WTC11 (cell line): ENCODE measurements at regions not wholly inside any gene's neighbourhood (a gene's known extent, or its start where the extent isn't known, plus 50 kb on each side); places are given as distances from the start of the nearest gene placed in this dataset.

Source experiments
- ATAC-seq: fragments of 200-7000 bp; cut with Tn5 transposase; 2 replicates; pipeline ENCODE4 v1.10.0; 2021; ENCODE audit warnings: mild to moderate bottlenecking, moderate library complexity
- CTCF ChIA-PET: fragments of 300-600 bp; sonication (Branson Sonifier 250); formaldehyde crosslinking; loops from one replicate; lab custom pipeline; 2021; ENCODE audit warnings: antibody characterized with exemption; lab: Charles Lee
- POLR2A ChIA-PET: fragments of 350-600 bp; sonication (Branson Sonifier 250); formaldehyde crosslinking; loops from one replicate; lab custom pipeline; 2021; ENCODE audit warnings: antibody characterized with exemption; lab: Charles Lee
- DNase-seq: peaks from one replicate; pipeline ENCODE4 v3.0.0; 2021; ENCODE audit warnings: low spot score
- H3K27ac Mint-ChIP-seq: 2 replicates; pipeline ENCODE4 v1.8.0; 2021; ENCODE audit warnings: mixed read lengths
- H3K27me3 Mint-ChIP-seq: 2 replicates; pipeline ENCODE4 v1.8.0; 2021; ENCODE audit warnings: low read depth, mild to moderate bottlenecking, moderate library complexity, mixed read lengths
- H3K36me3 Mint-ChIP-seq: 2 replicates; pipeline ENCODE4 v1.8.0; 2021; ENCODE audit warnings: mixed read lengths
- H3K4me1 Mint-ChIP-seq: 2 replicates; pipeline ENCODE4 v1.8.0; 2022; ENCODE audit warnings: mixed read lengths
- H3K4me3 Mint-ChIP-seq: 2 replicates; pipeline ENCODE4 v1.8.0; 2021; ENCODE audit warnings: mild to moderate bottlenecking, moderate library complexity, mixed read lengths
- H3K9me3 Mint-ChIP-seq: 2 replicates; pipeline ENCODE4 v1.8.0; 2021; ENCODE audit warnings: mixed read lengths
- ATF1 ChIP-seq: sonication (generic); formaldehyde crosslinking; IDR thresholded peaks from 2 replicates; pipeline ENCODE4 v1.8.1; 2023; ENCODE audit warnings: mild to moderate bottlenecking, moderate library complexity, missing genetic modification reagents
- CBFB ChIP-seq: sonication (generic); formaldehyde crosslinking; IDR thresholded peaks from 2 replicates; pipeline ENCODE4 v1.8.1; 2022; ENCODE audit warnings: mild to moderate bottlenecking, low read depth, missing genetic modification reagents
- FOXP1 ChIP-seq: sonication (generic); formaldehyde crosslinking; IDR thresholded peaks from 2 replicates; pipeline ENCODE4 v1.8.0; 2022; ENCODE audit warnings: missing genetic modification reagents, mild to moderate bottlenecking, moderate library complexity, borderline replicate concordance
- GABPB1 ChIP-seq: sonication (generic); formaldehyde crosslinking; IDR thresholded peaks from 2 replicates; pipeline ENCODE4 v1.8.1; 2023; ENCODE audit warnings: mild to moderate bottlenecking, missing genetic modification reagents
- GTF2I ChIP-seq: fragments of 250-450 bp; sonication (Bioruptor Pico); conservative IDR thresholded peaks from 2 replicates; pipeline ENCODE4 v1.4.0; 2021; ENCODE audit warnings: mild to moderate bottlenecking
- HMGA2 ChIP-seq: fragments of 250-450 bp; sonication (Bioruptor Pico); IDR thresholded peaks from 2 replicates; pipeline ENCODE4 v1.4.0; 2021; ENCODE audit warnings: mild to moderate bottlenecking, moderate library complexity
- JUN ChIP-seq: sonication (generic); formaldehyde crosslinking; IDR thresholded peaks from 2 replicates; pipeline ENCODE4 v1.8.0; 2023; ENCODE audit warnings: mild to moderate bottlenecking, missing genetic modification reagents
- MYBL2 ChIP-seq: sonication (generic); formaldehyde crosslinking; IDR thresholded peaks from 2 replicates; pipeline ENCODE4 v1.8.1; 2023; ENCODE audit warnings: mild to moderate bottlenecking, moderate library complexity, missing genetic modification reagents
- NR2C2 ChIP-seq: sonication (generic); formaldehyde crosslinking; IDR thresholded peaks from 2 replicates; pipeline ENCODE4 v1.8.0; 2022; ENCODE audit warnings: mild to moderate bottlenecking, missing genetic modification reagents
- RORB ChIP-seq: fragments of 250-450 bp; sonication (Bioruptor Pico); IDR thresholded peaks from 2 replicates; pipeline ENCODE4 v1.9.0; 2021; ENCODE audit warnings: mild to moderate bottlenecking
- SMAD4 ChIP-seq: sonication (generic); formaldehyde crosslinking; IDR thresholded peaks from 2 replicates; pipeline ENCODE4 v1.8.0; 2022; ENCODE audit warnings: mild to moderate bottlenecking, missing genetic modification reagents
- ZBTB21 ChIP-seq: sonication (generic); formaldehyde crosslinking; IDR thresholded peaks from 2 replicates; pipeline ENCODE4 v1.8.1; 2023; ENCODE audit warnings: mild to moderate bottlenecking, missing genetic modification reagents, borderline replicate concordance
- ZNF121 ChIP-seq: sonication (generic); formaldehyde crosslinking; IDR thresholded peaks from 2 replicates; pipeline ENCODE4 v1.8.0; 2023; ENCODE audit warnings: missing genetic modification reagents
- ZNF416 ChIP-seq: fragments of 250-450 bp; sonication (Bioruptor Pico); IDR thresholded peaks from 2 replicates; pipeline ENCODE4 v1.9.0; 2021; ENCODE audit warnings: mild to moderate bottlenecking, inconsistent platforms
- ZNF671 ChIP-seq: fragments of 250-450 bp; sonication (Bioruptor Pico); IDR thresholded peaks from 2 replicates; pipeline ENCODE4 v1.8.0; 2021; ENCODE audit warnings: mild to moderate bottlenecking
- TF ChIP-seq, protein P1 (sequence below): fragments of 250-450 bp; sonication (Bioruptor Pico); conservative IDR thresholded peaks from 2 replicates; pipeline ENCODE4 v1.9.0; 2021; ENCODE audit warnings: mild to moderate bottlenecking
- TF ChIP-seq, protein P2 (sequence below): sonication (generic); formaldehyde crosslinking; IDR thresholded peaks from 2 replicates; pipeline ENCODE4 v1.8.0; 2022; ENCODE audit warnings: mild to moderate bottlenecking, missing genetic modification reagents
- TF ChIP-seq, protein P3 (sequence below): fragments of 250-450 bp; sonication (Bioruptor Pico); IDR thresholded peaks from 2 replicates; pipeline ENCODE4 v1.9.0; 2021; ENCODE audit warnings: mild to moderate bottlenecking, borderline replicate concordance
- TF ChIP-seq, protein P4 (sequence below): sonication (generic); formaldehyde crosslinking; IDR thresholded peaks from 2 replicates; pipeline ENCODE4 v1.8.0; 2023; ENCODE audit warnings: mild to moderate bottlenecking, missing genetic modification reagents
- TF ChIP-seq, protein P5 (sequence below): sonication (generic); formaldehyde crosslinking; IDR thresholded peaks from 2 replicates; pipeline ENCODE4 v1.8.1; 2022; ENCODE audit warnings: low read depth, mild to moderate bottlenecking, moderate library complexity, missing genetic modification reagents, borderline replicate concordance
- TF ChIP-seq, protein P6 (sequence below): fragments of 250-450 bp; sonication (Bioruptor Pico); IDR thresholded peaks from 2 replicates; pipeline ENCODE4 v1.8.0; 2021; ENCODE audit warnings: mild to moderate bottlenecking

DNA sequence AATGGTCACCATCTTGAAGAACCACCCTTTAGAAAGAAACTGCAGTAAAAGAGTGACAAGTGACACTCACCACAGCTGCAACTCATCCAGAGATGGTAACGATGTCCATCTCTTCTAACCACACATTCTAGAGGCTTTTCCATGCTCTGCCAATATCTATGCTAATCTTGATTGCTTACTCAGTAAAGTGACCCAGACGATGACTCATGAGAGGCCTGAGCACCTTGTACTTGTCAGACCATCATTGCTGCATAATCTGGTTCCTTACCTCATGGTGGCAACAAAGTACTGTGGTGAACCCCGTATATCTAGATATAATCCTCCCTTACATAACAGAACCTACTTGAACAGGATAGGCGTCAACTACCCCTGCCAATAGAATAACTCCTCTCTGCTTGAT lies 75.6 kb downstream of the CCNG2 start (continued):
- no peak for TF ChIP-seq ZNF671 (CRISPR knock-in tag)
- TF ChIP-seq ZNF121 (CRISPR knock-in tag): no peak
- no peak for TF ChIP-seq SMAD4 (CRISPR knock-in tag)
- no peak for TF ChIP-seq JUN
- TF ChIP-seq FOXP1: no peak
- no peak for TF ChIP-seq HMGA2 (CRISPR knock-in tag)
- TF ChIP-seq, all 79 proteins: peak for 0

DNA sequence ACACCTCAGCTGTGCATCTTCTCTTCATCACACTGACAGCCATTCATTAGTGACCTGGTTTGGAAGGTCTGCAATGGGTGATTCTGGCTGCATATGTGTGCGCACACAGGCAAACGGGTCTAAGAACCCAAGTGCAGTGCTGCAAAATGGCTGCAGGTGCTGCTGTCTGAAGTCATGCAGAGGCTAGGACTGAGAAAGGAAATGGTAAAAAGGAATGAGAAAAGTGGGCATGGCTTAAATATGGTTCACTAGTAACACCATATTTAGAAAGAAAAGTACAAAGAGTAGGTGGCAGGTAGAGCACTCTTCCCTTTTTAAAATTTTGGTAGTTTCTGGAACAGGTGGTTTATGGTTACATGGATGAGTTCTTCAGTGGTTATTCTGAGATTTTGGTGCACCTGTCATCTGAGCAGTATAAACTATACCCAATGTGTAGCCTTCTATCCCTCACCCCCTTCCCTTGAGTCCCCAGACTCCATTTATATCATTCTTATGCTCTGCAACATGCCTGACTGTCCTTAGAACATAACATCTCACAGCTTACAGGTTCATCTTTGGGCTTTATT lies 78.4 kb downstream of the CCNG2 start:
- Mint-ChIP-seq H3K36me3 (no peaks in the 10 kb centered on the region), H3K27ac (no peak overlapping the region), H3K4me1 (no peaks in the 10 kb centered on the region), H3K4me3 (no peak overlapping the region), H3K27me3 (peaks cover 12% of the 10 kb centered on the region), H3K9me3 (peaks cover 4% of the 10 kb centered on the region; the same call in 1 of the 2 replicates)
- ChIA-PET POLR2A (no interaction called here), CTCF (interaction anchor here (0.6 kb wide), 1 partner anchor 32 kb away, joined by 3 read pairs; no protein-coding TSS in a partner anchor)
- DNase-seq (no peak), ATAC-seq (no peak)
- TF ChIP-seq GTF2I (CRISPR knock-in tag) (no peak), HMGA2 (CRISPR knock-in tag) (no peak), ZNF416 (CRISPR knock-in tag) (no peak), ATF1 (CRISPR knock-in tag) (no peak), GABPB1 (CRISPR knock-in tag) (no peak), ZBTB21 (CRISPR knock-in tag) (no peak), MYBL2 (CRISPR knock-in tag) (no peak)
- TF ChIP-seq, protein P1, sequence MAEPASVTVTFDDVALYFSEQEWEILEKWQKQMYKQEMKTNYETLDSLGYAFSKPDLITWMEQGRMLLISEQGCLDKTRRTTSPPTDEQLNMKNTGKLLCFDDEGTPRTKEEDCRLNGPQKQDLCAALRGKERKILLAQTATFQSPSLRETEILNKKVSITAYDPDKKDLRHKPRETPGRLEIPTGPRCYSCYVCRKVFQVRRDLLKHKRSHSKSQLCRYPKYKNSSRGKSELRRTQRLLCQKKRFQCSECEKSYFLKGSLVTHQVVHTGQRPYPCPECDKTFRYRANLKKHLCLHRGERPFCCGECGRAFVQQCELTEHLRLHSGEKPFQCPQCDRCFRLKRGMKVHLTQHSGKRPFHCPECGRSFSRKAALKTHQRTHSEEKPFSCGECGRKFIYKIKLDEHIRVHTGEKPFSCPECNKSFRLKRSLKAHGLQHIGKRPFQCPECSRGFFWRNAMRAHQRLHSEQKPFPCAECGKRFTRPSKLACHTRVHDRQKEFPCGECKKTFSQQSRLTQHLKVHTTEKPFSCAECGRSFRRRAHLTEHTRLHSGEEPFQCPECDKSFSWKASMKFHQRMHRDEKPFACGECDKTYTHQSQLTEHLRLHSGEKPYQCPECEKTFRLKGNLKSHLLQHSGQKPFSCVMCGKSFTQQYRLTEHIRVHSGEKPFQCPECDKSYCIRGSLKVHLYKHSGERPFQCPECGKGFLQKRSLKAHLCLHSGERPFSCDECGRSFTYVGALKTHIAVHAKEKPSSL (CRISPR knock-in tag): no peak
- TF ChIP-seq, protein P2, sequence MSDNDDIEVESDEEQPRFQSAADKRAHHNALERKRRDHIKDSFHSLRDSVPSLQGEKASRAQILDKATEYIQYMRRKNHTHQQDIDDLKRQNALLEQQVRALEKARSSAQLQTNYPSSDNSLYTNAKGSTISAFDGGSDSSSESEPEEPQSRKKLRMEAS (CRISPR knock-in tag): no peak
- TF ChIP-seq, protein P3, sequence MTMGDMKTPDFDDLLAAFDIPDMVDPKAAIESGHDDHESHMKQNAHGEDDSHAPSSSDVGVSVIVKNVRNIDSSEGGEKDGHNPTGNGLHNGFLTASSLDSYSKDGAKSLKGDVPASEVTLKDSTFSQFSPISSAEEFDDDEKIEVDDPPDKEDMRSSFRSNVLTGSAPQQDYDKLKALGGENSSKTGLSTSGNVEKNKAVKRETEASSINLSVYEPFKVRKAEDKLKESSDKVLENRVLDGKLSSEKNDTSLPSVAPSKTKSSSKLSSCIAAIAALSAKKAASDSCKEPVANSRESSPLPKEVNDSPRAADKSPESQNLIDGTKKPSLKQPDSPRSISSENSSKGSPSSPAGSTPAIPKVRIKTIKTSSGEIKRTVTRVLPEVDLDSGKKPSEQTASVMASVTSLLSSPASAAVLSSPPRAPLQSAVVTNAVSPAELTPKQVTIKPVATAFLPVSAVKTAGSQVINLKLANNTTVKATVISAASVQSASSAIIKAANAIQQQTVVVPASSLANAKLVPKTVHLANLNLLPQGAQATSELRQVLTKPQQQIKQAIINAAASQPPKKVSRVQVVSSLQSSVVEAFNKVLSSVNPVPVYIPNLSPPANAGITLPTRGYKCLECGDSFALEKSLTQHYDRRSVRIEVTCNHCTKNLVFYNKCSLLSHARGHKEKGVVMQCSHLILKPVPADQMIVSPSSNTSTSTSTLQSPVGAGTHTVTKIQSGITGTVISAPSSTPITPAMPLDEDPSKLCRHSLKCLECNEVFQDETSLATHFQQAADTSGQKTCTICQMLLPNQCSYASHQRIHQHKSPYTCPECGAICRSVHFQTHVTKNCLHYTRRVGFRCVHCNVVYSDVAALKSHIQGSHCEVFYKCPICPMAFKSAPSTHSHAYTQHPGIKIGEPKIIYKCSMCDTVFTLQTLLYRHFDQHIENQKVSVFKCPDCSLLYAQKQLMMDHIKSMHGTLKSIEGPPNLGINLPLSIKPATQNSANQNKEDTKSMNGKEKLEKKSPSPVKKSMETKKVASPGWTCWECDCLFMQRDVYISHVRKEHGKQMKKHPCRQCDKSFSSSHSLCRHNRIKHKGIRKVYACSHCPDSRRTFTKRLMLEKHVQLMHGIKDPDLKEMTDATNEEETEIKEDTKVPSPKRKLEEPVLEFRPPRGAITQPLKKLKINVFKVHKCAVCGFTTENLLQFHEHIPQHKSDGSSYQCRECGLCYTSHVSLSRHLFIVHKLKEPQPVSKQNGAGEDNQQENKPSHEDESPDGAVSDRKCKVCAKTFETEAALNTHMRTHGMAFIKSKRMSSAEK (CRISPR knock-in tag): no peak

DNA sequence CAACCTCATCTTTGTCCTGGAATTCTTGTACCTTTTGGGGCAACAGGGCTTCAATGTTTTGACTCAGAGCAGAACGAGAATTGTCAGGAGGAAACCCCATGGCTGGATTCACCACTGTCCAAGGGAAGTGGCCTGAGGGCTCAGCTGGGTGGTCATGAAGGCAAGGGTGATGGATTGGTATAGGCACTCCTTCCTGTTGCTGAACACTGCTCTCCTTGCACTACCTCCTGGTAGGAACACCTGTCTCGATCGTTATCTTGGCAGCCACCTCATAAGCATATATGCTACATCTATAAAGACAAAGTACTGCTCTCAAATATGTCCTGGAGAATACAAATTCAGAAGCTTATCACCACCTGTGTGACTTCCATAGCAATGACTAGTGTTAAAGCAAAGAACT lies 79.8 kb downstream of the CCNG2 start:
- POLR2A ChIA-PET: no interaction called here
- CTCF ChIA-PET: no interaction called here
- no peaks in the 10 kb centered on the region for H3K36me3 Mint-ChIP-seq
- H3K9me3 Mint-ChIP-seq: peaks cover 4% of the 10 kb centered on the region; the same call in 1 of the 2 replicates
- DNase-seq: no peak
- no peak for ATAC-seq
- peaks cover 12% of the 10 kb centered on the region for H3K27me3 Mint-ChIP-seq
- H3K4me3 Mint-ChIP-seq: no peak overlapping the region
- H3K4me1 Mint-ChIP-seq: no peaks in the 10 kb centered on the region; the same call in 1 of the 2 replicates
- no peak overlapping the region for H3K27ac Mint-ChIP-seq
- TF ChIP-seq, protein P4, sequence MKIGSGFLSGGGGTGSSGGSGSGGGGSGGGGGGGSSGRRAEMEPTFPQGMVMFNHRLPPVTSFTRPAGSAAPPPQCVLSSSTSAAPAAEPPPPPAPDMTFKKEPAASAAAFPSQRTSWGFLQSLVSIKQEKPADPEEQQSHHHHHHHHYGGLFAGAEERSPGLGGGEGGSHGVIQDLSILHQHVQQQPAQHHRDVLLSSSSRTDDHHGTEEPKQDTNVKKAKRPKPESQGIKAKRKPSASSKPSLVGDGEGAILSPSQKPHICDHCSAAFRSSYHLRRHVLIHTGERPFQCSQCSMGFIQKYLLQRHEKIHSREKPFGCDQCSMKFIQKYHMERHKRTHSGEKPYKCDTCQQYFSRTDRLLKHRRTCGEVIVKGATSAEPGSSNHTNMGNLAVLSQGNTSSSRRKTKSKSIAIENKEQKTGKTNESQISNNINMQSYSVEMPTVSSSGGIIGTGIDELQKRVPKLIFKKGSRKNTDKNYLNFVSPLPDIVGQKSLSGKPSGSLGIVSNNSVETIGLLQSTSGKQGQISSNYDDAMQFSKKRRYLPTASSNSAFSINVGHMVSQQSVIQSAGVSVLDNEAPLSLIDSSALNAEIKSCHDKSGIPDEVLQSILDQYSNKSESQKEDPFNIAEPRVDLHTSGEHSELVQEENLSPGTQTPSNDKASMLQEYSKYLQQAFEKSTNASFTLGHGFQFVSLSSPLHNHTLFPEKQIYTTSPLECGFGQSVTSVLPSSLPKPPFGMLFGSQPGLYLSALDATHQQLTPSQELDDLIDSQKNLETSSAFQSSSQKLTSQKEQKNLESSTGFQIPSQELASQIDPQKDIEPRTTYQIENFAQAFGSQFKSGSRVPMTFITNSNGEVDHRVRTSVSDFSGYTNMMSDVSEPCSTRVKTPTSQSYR (CRISPR knock-in tag): no peak
- no peak for TF ChIP-seq CBFB (CRISPR knock-in tag)
- TF ChIP-seq, protein P5, sequence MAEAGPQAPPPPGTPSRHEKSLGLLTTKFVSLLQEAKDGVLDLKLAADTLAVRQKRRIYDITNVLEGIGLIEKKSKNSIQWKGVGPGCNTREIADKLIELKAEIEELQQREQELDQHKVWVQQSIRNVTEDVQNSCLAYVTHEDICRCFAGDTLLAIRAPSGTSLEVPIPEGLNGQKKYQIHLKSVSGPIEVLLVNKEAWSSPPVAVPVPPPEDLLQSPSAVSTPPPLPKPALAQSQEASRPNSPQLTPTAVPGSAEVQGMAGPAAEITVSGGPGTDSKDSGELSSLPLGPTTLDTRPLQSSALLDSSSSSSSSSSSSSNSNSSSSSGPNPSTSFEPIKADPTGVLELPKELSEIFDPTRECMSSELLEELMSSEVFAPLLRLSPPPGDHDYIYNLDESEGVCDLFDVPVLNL (CRISPR knock-in tag): no peak
- no peak for TF ChIP-seq GTF2I (CRISPR knock-in tag)
- no peak for TF ChIP-seq NR2C2
- no peak for TF ChIP-seq RORB (CRISPR knock-in tag)
- TF ChIP-seq, protein P6, sequence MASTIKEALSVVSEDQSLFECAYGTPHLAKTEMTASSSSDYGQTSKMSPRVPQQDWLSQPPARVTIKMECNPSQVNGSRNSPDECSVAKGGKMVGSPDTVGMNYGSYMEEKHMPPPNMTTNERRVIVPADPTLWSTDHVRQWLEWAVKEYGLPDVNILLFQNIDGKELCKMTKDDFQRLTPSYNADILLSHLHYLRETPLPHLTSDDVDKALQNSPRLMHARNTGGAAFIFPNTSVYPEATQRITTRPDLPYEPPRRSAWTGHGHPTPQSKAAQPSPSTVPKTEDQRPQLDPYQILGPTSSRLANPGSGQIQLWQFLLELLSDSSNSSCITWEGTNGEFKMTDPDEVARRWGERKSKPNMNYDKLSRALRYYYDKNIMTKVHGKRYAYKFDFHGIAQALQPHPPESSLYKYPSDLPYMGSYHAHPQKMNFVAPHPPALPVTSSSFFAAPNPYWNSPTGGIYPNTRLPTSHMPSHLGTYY: no peak
